ENCODE measurements at regions not wholly inside any gene's neighbourhood (a gene's known extent, or its start where the extent isn't known, plus 50 kb on each side); places are given as distances from the start of the nearest gene placed in this dataset.

DNA sequence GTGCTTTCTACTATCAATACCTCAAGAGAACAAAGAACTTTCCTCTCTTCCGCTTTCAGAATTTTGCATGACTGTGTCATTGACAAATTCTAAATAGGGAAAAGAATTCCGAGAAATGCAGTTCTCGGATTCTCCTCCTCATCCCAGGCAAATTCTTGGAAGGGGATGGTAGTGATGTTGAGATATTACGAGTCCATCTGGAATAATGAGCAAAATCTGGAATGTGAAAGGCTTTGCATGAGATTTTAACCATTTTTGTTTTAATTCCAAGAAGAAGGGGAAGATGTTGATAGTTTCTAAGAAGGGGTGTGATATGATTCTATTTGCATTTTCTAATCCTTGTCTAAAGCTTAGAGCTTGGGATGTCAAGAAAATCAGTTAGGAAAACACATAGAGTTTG is 127.1 kb upstream of the DOCK10 start:
- FAIRE-seq (no peak), DNase-seq (ENCODE audit: extremely low read depth in 1 of 4, low spot score in 3 of 4) (no peak), ATAC-seq (no peak)
- H4K20me1 ChIP-seq (replicated peaks; ENCODE audit: control insufficient read depth, insufficient read depth, low read length): no peaks in the 10 kb centered on the region
- no peaks in the 10 kb centered on the region for H3K27me3 ChIP-seq (ENCODE audit: control insufficient read depth in 2 of 2, insufficient read depth in 2 of 2, low read length in 2 of 2)
- H3K4me3 ChIP-seq: no peak overlapping the region
- 4% methylated on average over 3 of the region's 4 CpGs for WGBS (ENCODE audit: insufficient coverage, low coverage, missing lambda C conversion rate)
- H3K79me2 ChIP-seq (ENCODE audit: control insufficient read depth, insufficient read depth, low read length): no peaks in the 10 kb centered on the region
- no peaks in the 10 kb centered on the region for H3K36me3 ChIP-seq (ENCODE audit: control insufficient read depth, insufficient read depth, low read length)
- no peak overlapping the region for H3K27ac ChIP-seq (ENCODE audit: extremely low read depth, low read depth, low read length)
- in situ Hi-C loops (cut with MboI) (no loop called here), intact Hi-C loops (cut with micrococcal nuclease) (no loop called here)
- no peak for TF ChIP-seq DMBX1 (CRISPR knock-in tag; IDR thresholded peaks at IDR 0.05; ENCODE audit: borderline replicate concordance)
- TF ChIP-seq POLR3A (IDR thresholded peaks at IDR 0.05; ENCODE audit: borderline replicate concordance, extremely low read depth, insufficient read depth, insufficient read length): no peak
- TF ChIP-seq CHD4 (IDR thresholded peaks at IDR 0.05; ENCODE audit: insufficient read depth, insufficient replicate concordance, low read depth, low read length, poor library complexity, severe bottlenecking): no peak
- TF ChIP-seq HDAC2 (IDR thresholded peaks at IDR 0.05): no peak
- TF ChIP-seq, protein P1, sequence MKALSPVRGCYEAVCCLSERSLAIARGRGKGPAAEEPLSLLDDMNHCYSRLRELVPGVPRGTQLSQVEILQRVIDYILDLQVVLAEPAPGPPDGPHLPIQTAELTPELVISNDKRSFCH (CRISPR knock-in tag; IDR thresholded peaks at IDR 0.05): no peak
- TF ChIP-seq, protein P1 (tag; IDR thresholded peaks at IDR 0.05): no peak
- TF ChIP-seq ZBED1 (IDR thresholded peaks at IDR 0.05): no peak
- no peak for TF ChIP-seq ZNF232 (CRISPR knock-in tag; IDR thresholded peaks at IDR 0.05)
- no peak for TF ChIP-seq TBL1XR1 (IDR thresholded peaks at IDR 0.05; ENCODE audit: low read length in 2 of 2)
- BruUV-seq (replicated peaks): no TSS peak
- no peak overlapping the region for H3K4me2 ChIP-seq (ENCODE audit: insufficient read depth, low read length)
- no peaks in the 10 kb centered on the region for H3K9me1 ChIP-seq (ENCODE audit: control insufficient read depth, insufficient read depth, low read length)
- CTCF ChIA-PET (ENCODE audit: low intra/inter-chr PET ratio): no interaction called here
- H3K9ac ChIP-seq (ENCODE audit: insufficient read depth in 1 of 2, low read depth in 2 of 2, low read length in 2 of 2): no peak overlapping the region
- no peaks in the 10 kb centered on the region; a peak in 1 of 5 replicates for H3K4me1 ChIP-seq (replicated peaks in 1 of 2; ENCODE audit: control insufficient read depth in 2 of 2, insufficient read depth in 2 of 2, low read length in 2 of 2)
- H2AFZ ChIP-seq (ENCODE audit: low read depth, low read length): no peak overlapping the region
- POLR2A ChIA-PET: no interaction called here
- H3K9me3 ChIP-seq (replicated peaks; ENCODE audit: control insufficient read depth, insufficient read depth, low read depth, low read length): no peaks in the 10 kb centered on the region
